ENCODE measurements at regions not wholly inside any gene's neighbourhood (a gene's known extent, or its start where the extent isn't known, plus 50 kb on each side); places are given as distances from the start of the nearest gene placed in this dataset.

- Histone ChIP-seq H4K20me1 (ENCODE audit: insufficient read depth, low read length, poor library complexity, severe bottlenecking) (no peaks in the 10 kb centered on the region), H3K79me2 (ENCODE audit: insufficient read depth, low read length) (no peaks in the 10 kb centered on the region), H3K9ac (ENCODE audit: low read depth, low read length, poor library complexity, severe bottlenecking) (no peak overlapping the region), H3K36me3 (ENCODE audit: insufficient read depth, low read length) (no peaks in the 10 kb centered on the region), H2AFZ (ENCODE audit: low read length) (0 out of 2 replicates have a peak overlapping the region, but pooled peaks have one; percentile 10), H3K4me1 (ENCODE audit: insufficient read depth, low read length, poor library complexity, severe bottlenecking) (no peaks in the 10 kb centered on the region), H3K4me3 (ENCODE audit: low read length, poor library complexity, severe bottlenecking) (no peak overlapping the region), H3K27me3 (ENCODE audit: insufficient read depth, low read length, poor library complexity, severe bottlenecking) (no peaks in the 10 kb centered on the region), H3F3A (ENCODE audit: low read depth) (no peaks in the 10 kb centered on the region), H3K4me2 (ENCODE audit: low read depth, low read length, poor library complexity, severe bottlenecking) (no peak overlapping the region), H3K9me3 (ENCODE audit: insufficient read depth, low read depth, low read length) (no peaks in the 10 kb centered on the region), H3K9me2 (replicated peaks; ENCODE audit: low read depth, low read length) (no peaks in the 10 kb centered on the region)
- TF ChIP-seq EZH2phosphoT487 (IDR thresholded peaks at IDR 0.05; ENCODE audit: borderline replicate concordance), result no peak
Observed at GRCh38 chr1:101460739-101461138, 223.9 kb downstream of the S1PR1 start.

DNA sequence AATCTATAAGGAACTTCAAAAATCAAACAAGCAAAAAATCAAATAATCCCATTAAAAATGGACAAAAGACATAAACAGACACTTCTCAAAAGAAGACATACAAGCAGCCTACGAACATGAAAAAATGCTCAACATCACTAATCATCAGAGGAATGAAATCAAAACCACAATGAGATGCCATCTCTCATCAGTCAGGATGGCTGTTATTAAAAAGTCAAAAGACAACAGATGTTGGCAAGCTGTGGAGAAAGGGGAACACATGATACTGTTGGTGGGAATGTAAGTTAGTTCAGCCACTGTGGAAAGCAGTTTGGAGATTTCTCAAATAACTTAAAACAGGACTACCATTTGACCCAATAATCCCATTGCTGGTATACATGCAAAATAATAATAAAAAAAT, 226.4 kb downstream of the S1PR1 start:
- Histone ChIP-seq H3K4me3 (ENCODE audit: low read length, poor library complexity, severe bottlenecking) (no peak overlapping the region), H3K9ac (ENCODE audit: low read depth, low read length, poor library complexity, severe bottlenecking) (no peak overlapping the region), H4K20me1 (ENCODE audit: insufficient read depth, low read length, poor library complexity, severe bottlenecking) (no peaks in the 10 kb centered on the region), H3K4me2 (ENCODE audit: low read depth, low read length, poor library complexity, severe bottlenecking) (no peak overlapping the region), H3K79me2 (ENCODE audit: insufficient read depth, low read length) (no peaks in the 10 kb centered on the region), H3K36me3 (ENCODE audit: insufficient read depth, low read length) (no peaks in the 10 kb centered on the region), H3K9me2 (replicated peaks; ENCODE audit: low read depth, low read length) (no peaks in the 10 kb centered on the region), H3K4me1 (ENCODE audit: insufficient read depth, low read length, poor library complexity, severe bottlenecking) (no peaks in the 10 kb centered on the region), H3K9me3 (ENCODE audit: insufficient read depth, low read depth, low read length) (no peaks in the 10 kb centered on the region), H3K27me3 (ENCODE audit: insufficient read depth, low read length, poor library complexity, severe bottlenecking) (no peaks in the 10 kb centered on the region), H3F3A (ENCODE audit: low read depth) (no peaks in the 10 kb centered on the region), H2AFZ (ENCODE audit: low read length) (no peak overlapping the region)
- no peak for TF ChIP-seq CTCF (conservative IDR thresholded peaks at IDR 0.05; ENCODE audit: low read length)

GRCh38 chr1:101465941-101466340, 229.1 kb downstream of the S1PR1 start:
- H3K4me1 ChIP-seq (ENCODE audit: insufficient read depth, low read length, poor library complexity, severe bottlenecking), result no peaks in the 10 kb centered on the region
- no peak overlapping the region for H3K9ac ChIP-seq (ENCODE audit: low read depth, low read length, poor library complexity, severe bottlenecking)
- H3K9me3 ChIP-seq (ENCODE audit: insufficient read depth, low read depth, low read length), result no peaks in the 10 kb centered on the region
- no peaks in the 10 kb centered on the region for H3K9me2 ChIP-seq (replicated peaks; ENCODE audit: low read depth, low read length)
- H3F3A ChIP-seq (ENCODE audit: low read depth), result no peaks in the 10 kb centered on the region
- no peak overlapping the region for H3K4me3 ChIP-seq (ENCODE audit: low read length, poor library complexity, severe bottlenecking)
- no peaks in the 10 kb centered on the region for H3K79me2 ChIP-seq (ENCODE audit: insufficient read depth, low read length)
- TF ChIP-seq EZH2phosphoT487 (IDR thresholded peaks at IDR 0.05; ENCODE audit: borderline replicate concordance) (no peak), CTCF (conservative IDR thresholded peaks at IDR 0.05; ENCODE audit: low read length) (no peak)
- H4K20me1 ChIP-seq (ENCODE audit: insufficient read depth, low read length, poor library complexity, severe bottlenecking), result no peaks in the 10 kb centered on the region
- H2AFZ ChIP-seq (ENCODE audit: low read length), result no peak overlapping the region
- H3K4me2 ChIP-seq (ENCODE audit: low read depth, low read length, poor library complexity, severe bottlenecking), result no peak overlapping the region
- no peaks in the 10 kb centered on the region for H3K36me3 ChIP-seq (ENCODE audit: insufficient read depth, low read length)
- H3K27me3 ChIP-seq (ENCODE audit: insufficient read depth, low read length, poor library complexity, severe bottlenecking), result no peaks in the 10 kb centered on the region

DNA sequence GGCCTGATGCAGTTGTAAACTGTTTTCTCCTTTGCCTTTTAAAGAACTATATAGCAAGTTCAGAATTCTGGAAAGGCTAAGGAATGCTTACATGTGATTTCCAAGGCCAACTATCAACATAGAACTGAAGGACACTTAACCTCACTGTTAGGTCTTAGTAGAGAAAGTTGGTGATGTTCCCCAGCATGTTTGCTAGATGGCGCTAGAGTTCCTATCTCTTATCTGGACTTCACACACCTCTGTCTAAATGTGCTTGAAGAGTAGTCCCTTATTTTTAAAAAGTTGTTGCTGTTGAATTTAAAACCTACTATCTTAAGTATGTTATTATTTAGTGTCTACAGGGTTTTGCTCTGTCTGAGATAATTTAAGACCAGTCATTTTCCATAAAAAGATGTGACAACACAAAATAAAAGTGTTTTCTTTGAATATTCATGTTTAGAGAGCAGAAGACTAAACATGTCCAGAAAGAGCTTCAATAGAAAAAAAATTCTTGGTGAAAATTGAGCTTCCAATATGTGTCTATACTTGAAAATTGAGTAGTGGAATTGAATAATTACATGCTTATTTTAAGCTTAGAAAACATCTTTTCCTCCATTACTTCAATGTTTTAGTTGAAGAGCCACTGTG, 237.3 kb downstream of the S1PR1 start:
- no peaks in the 10 kb centered on the region for H3K9me2 ChIP-seq (replicated peaks; ENCODE audit: low read depth, low read length)
- H3K79me2 ChIP-seq (ENCODE audit: insufficient read depth, low read length), result no peaks in the 10 kb centered on the region
- no peaks in the 10 kb centered on the region for H3K36me3 ChIP-seq (ENCODE audit: insufficient read depth, low read length)
- H3K9me3 ChIP-seq (ENCODE audit: insufficient read depth, low read depth, low read length), result 0 out of 2 replicates have a peak, but pooled peaks cover 2% of the 10 kb centered on the region
- no peak overlapping the region for H3K4me2 ChIP-seq (ENCODE audit: low read depth, low read length, poor library complexity, severe bottlenecking)
- no peak overlapping the region for H3K9ac ChIP-seq (ENCODE audit: low read depth, low read length, poor library complexity, severe bottlenecking)
- no peak overlapping the region for H3K4me3 ChIP-seq (ENCODE audit: low read length, poor library complexity, severe bottlenecking)
- no peak overlapping the region for H2AFZ ChIP-seq (ENCODE audit: low read length)
- peaks cover 21% of the 10 kb centered on the region for H3K4me1 ChIP-seq (ENCODE audit: insufficient read depth, low read length, poor library complexity, severe bottlenecking)
- no peaks in the 10 kb centered on the region for H4K20me1 ChIP-seq (ENCODE audit: insufficient read depth, low read length, poor library complexity, severe bottlenecking)
- TF ChIP-seq CTCF (conservative IDR thresholded peaks at IDR 0.05; ENCODE audit: low read length) (peak; percentile 85), EZH2phosphoT487 (IDR thresholded peaks at IDR 0.05; ENCODE audit: borderline replicate concordance) (no peak)
- no peaks in the 10 kb centered on the region for H3F3A ChIP-seq (ENCODE audit: low read depth)
- no peaks in the 10 kb centered on the region for H3K27me3 ChIP-seq (ENCODE audit: insufficient read depth, low read length, poor library complexity, severe bottlenecking)

Measured in Loucy (cell line).